ENCODE measurements at regions not wholly inside any gene's neighbourhood (a gene's known extent, or its start where the extent isn't known, plus 50 kb on each side); places are given as distances from the start of the nearest gene placed in this dataset.

DNA sequence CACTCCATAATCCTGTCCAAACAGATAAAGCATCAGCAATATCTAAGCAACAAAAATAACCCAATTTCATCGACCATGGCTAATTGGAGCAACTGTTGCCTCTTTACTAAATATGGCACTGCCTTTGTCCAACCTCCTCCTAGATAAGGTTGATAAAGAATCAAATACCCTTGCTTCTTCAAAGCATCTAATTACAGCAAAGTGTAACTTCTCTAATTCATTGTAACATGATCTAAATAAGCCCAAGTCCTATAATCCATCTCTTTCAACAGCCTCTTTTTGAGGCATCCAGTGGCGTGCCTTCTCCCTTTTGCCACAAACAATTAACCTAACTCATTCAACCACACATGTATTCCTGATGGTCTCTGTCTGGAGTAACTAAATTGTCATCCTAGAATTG lies 81.7 kb upstream of the KLHL1 start:
- DNase-seq (ENCODE audit: low spot score in 2 of 2): no peak
- Mint-ChIP-seq H3K27ac (no peak overlapping the region), H3K36me3 (no peaks in the 10 kb centered on the region), H3K9me3 (peaks cover 5 to 15% of the 10 kb centered on the region in 2 donors)
- ATAC-seq: no peak

DNA sequence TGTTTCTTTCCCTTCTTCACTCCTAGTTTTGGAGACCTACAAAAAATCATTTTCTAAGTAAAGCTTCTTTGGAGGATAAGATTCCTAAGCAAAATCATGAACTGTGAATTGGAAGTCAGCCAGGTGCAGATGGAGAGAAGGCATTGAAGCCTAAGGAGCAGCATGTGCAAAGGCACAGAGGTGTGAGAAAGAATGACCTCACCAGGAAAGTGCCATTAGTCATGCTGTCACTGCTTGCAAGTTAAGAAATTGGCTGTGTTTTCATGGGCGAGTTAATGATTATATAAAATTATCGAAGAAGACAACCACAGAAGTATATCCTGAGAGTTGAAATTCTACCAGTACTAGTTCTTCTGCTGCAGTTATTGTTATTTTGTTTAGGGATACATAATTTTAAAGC lies 80.3 kb upstream of the KLHL1 start:
- H3K27ac Mint-ChIP-seq: no peak overlapping the region

DNA sequence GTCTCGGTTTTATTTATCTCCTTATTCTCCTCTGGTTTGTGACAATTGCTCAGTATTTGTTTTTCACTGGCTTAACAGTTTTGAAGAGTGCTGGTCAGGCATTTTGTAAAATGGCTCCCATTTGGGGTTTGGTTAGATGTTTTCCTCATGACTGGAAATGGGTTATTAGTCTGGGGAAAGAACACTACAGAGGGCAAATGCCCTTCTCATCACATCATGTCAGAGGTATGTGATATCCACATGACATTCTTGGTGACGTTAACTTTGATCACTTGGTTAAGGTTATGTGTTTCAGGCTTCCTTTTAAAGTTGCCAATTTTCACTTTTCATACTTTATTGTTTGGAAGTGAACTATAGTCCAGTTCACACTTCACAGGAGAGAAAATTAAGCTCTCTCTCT lies 74.8 kb upstream of the KLHL1 start:
- no peak overlapping the region for H3K27ac Mint-ChIP-seq
- DNase-seq (ENCODE audit: low spot score in 2 of 2): no peak

More for the DNA sequence above, 80.3 kb upstream of the KLHL1 start:
- H3K9me3 Mint-ChIP-seq: peaks cover 4 to 5% of the 10 kb centered on the region in 2 donors
- H3K36me3 Mint-ChIP-seq: no peaks in the 10 kb centered on the region
- ATAC-seq (no peak), DNase-seq (ENCODE audit: low spot score in 2 of 2) (no peak)

More for the DNA sequence above, 74.8 kb upstream of the KLHL1 start:
- Mint-ChIP-seq H3K9me3 (peaks cover 0 to 4% of the 10 kb centered on the region in 2 donors), H3K36me3 (no peaks in the 10 kb centered on the region)
- no peak for ATAC-seq
